ENCODE measurements at regions not wholly inside any gene's neighbourhood (a gene's known extent, or its start where the extent isn't known, plus 50 kb on each side); places are given as distances from the start of the nearest gene placed in this dataset.
A peak's percentile ranks its signal among the peaks of the same experiment; 100 is the strongest.

- Histone ChIP-seq H3K79me2 (ENCODE audit: control insufficient read depth, insufficient read depth, low read length, poor library complexity) (peaks cover 2% of the 10 kb centered on the region), H4K8ac (ENCODE audit: low read depth, low read length) (no peak overlapping the region), H2BK12ac (ENCODE audit: low read length) (no peak overlapping the region), H2AFZ (ENCODE audit: insufficient read depth, low read length, poor library complexity) (no peak overlapping the region), H3K14ac (ENCODE audit: low read length) (no peak overlapping the region), H3K36me3 (ENCODE audit: control insufficient read depth in 1 of 2, insufficient read depth in 2 of 2, low read length in 2 of 2) (no peaks in the 10 kb centered on the region), H2BK120ac (ENCODE audit: insufficient read depth, low read length, poor library complexity) (no peak overlapping the region), H3K9me3 (ENCODE audit: insufficient read depth, low read depth, low read length) (no peaks in the 10 kb centered on the region), H3K27me3 (ENCODE audit: insufficient read depth, low read length) (no peaks in the 10 kb centered on the region), H4K91ac (ENCODE audit: low read depth, low read length) (peak overlapping the region; percentile 32), H3K23ac (ENCODE audit: low read length) (no peak overlapping the region), H3K4ac (ENCODE audit: low read depth, low read length) (no peak overlapping the region), H3K27ac (ENCODE audit: low read depth, low read length) (no peak overlapping the region), H4K12ac (ENCODE audit: low read depth, low read length) (no peak overlapping the region), H3K79me1 (ENCODE audit: low read length) (peaks cover 22% of the 10 kb centered on the region), H3K4me1 (ENCODE audit: control insufficient read depth in 1 of 2, insufficient read depth in 2 of 2, low read length in 2 of 2) (peaks cover 15 to 33% of the 10 kb centered on the region in 2 experiments), H3K4me2 (ENCODE audit: low read length) (no peak overlapping the region), H2AK5ac (ENCODE audit: low read length) (no peak overlapping the region), H2BK5ac (ENCODE audit: low read depth, low read length, poor library complexity) (no peak overlapping the region), H3K9ac (ENCODE audit: low read length) (no peak overlapping the region), H3K18ac (ENCODE audit: low read length) (no peak overlapping the region), H3K4me3 (ENCODE audit: low read depth, low read length) (no peak overlapping the region)
- no peak for DNase-seq
Measured at GRCh38 chr11:95296165-95296564, 65.2 kb upstream of the SESN3 start.

GRCh38 chr11:95295382-95296149 lies 64.6 kb upstream of the SESN3 start:
- Histone ChIP-seq H2BK5ac (ENCODE audit: low read depth, low read length, poor library complexity) (no peak overlapping the region), H2BK12ac (ENCODE audit: low read length) (peak overlapping the region; percentile 73), H3K9ac (ENCODE audit: low read length) (no peak overlapping the region), H4K91ac (ENCODE audit: low read depth, low read length) (peak overlapping the region; percentile 32), H3K4me3 (ENCODE audit: low read depth, low read length) (no peak overlapping the region), H3K4me1 (ENCODE audit: control insufficient read depth in 1 of 2, insufficient read depth in 2 of 2, low read length in 2 of 2) (peaks cover 15 to 33% of the 10 kb centered on the region in 2 experiments), H3K4me2 (ENCODE audit: low read length) (no peak overlapping the region), H3K23ac (ENCODE audit: low read length) (no peak overlapping the region), H3K36me3 (ENCODE audit: control insufficient read depth in 1 of 2, insufficient read depth in 2 of 2, low read length in 2 of 2) (no peaks in the 10 kb centered on the region), H3K14ac (ENCODE audit: low read length) (peak overlapping the region; percentile 67), H3K27me3 (ENCODE audit: insufficient read depth, low read length) (no peaks in the 10 kb centered on the region), H2AK5ac (ENCODE audit: low read length) (no peak overlapping the region), H3K9me3 (ENCODE audit: insufficient read depth, low read depth, low read length) (no peaks in the 10 kb centered on the region), H2BK120ac (ENCODE audit: insufficient read depth, low read length, poor library complexity) (peak overlapping the region; percentile 35), H3K27ac (ENCODE audit: low read depth, low read length) (no peak overlapping the region), H3K18ac (ENCODE audit: low read length) (no peak overlapping the region), H3K79me1 (ENCODE audit: low read length) (peaks cover 22% of the 10 kb centered on the region), H3K4ac (ENCODE audit: low read depth, low read length) (no peak overlapping the region), H3K79me2 (ENCODE audit: control insufficient read depth, insufficient read depth, low read length, poor library complexity) (peaks cover 2% of the 10 kb centered on the region), H4K8ac (ENCODE audit: low read depth, low read length) (no peak overlapping the region), H2AFZ (ENCODE audit: insufficient read depth, low read length, poor library complexity) (no peak overlapping the region), H4K12ac (ENCODE audit: low read depth, low read length) (no peak overlapping the region)
- no peak for DNase-seq
- WGBS (ENCODE audit: extremely low coverage, insufficient coverage, insufficient read length), result no CpG with 5 or more reads among the region's 8 CpGs

GRCh38 chr11:95294701-95295100 lies 63.7 kb upstream of the SESN3 start:
- H3K4ac ChIP-seq (ENCODE audit: low read depth, low read length), result no peak overlapping the region
- no peak overlapping the region for H2AFZ ChIP-seq (ENCODE audit: insufficient read depth, low read length, poor library complexity)
- H2BK5ac ChIP-seq (ENCODE audit: low read depth, low read length, poor library complexity), result no peak overlapping the region
- H3K27me3 ChIP-seq (ENCODE audit: insufficient read depth, low read length), result no peaks in the 10 kb centered on the region
- H3K36me3 ChIP-seq (ENCODE audit: control insufficient read depth in 1 of 2, insufficient read depth in 2 of 2, low read length in 2 of 2), result no peaks in the 10 kb centered on the region
- no peak overlapping the region for H4K12ac ChIP-seq (ENCODE audit: low read depth, low read length)
- H3K4me3 ChIP-seq (ENCODE audit: low read depth, low read length), result no peak overlapping the region
- peaks cover 2% of the 10 kb centered on the region for H3K79me2 ChIP-seq (ENCODE audit: control insufficient read depth, insufficient read depth, low read length, poor library complexity)
- H3K23ac ChIP-seq (ENCODE audit: low read length), result no peak overlapping the region
- H3K9ac ChIP-seq (ENCODE audit: low read length), result no peak overlapping the region
- H2BK12ac ChIP-seq (ENCODE audit: low read length), result no peak overlapping the region
- WGBS (ENCODE audit: extremely low coverage, insufficient coverage, insufficient read length), result no CpG with 5 or more reads among the region's 1 CpG
- H3K27ac ChIP-seq (ENCODE audit: low read depth, low read length), result no peak overlapping the region
- H4K91ac ChIP-seq (ENCODE audit: low read depth, low read length), result no peak overlapping the region
- H3K4me1 ChIP-seq (ENCODE audit: control insufficient read depth in 1 of 2, insufficient read depth in 2 of 2, low read length in 2 of 2), result peaks cover 15 to 32% of the 10 kb centered on the region in 2 experiments
- H4K8ac ChIP-seq (ENCODE audit: low read depth, low read length), result no peak overlapping the region
- peaks cover 16% of the 10 kb centered on the region for H3K79me1 ChIP-seq (ENCODE audit: low read length)
- H3K9me3 ChIP-seq (ENCODE audit: insufficient read depth, low read depth, low read length), result no peaks in the 10 kb centered on the region
- no peak overlapping the region for H2BK120ac ChIP-seq (ENCODE audit: insufficient read depth, low read length, poor library complexity)
- H3K4me2 ChIP-seq (ENCODE audit: low read length), result no peak overlapping the region
- no peak overlapping the region for H3K14ac ChIP-seq (ENCODE audit: low read length)
- no peak for DNase-seq
- H2AK5ac ChIP-seq (ENCODE audit: low read length), result no peak overlapping the region
- H3K18ac ChIP-seq (ENCODE audit: low read length), result no peak overlapping the region

GRCh38 chr11:95293116-95293515 lies 62.1 kb upstream of the SESN3 start:
- H3K27ac ChIP-seq (ENCODE audit: low read depth, low read length), result no peak overlapping the region
- H2BK12ac ChIP-seq (ENCODE audit: low read length), result peak overlapping the region; percentile 86
- no peak for DNase-seq
- H3K14ac ChIP-seq (ENCODE audit: low read length), result peak overlapping the region; percentile 44
- peaks cover 13 to 25% of the 10 kb centered on the region in 2 experiments for H3K4me1 ChIP-seq (ENCODE audit: control insufficient read depth in 1 of 2, insufficient read depth in 2 of 2, low read length in 2 of 2)
- no peaks in the 10 kb centered on the region for H3K79me2 ChIP-seq (ENCODE audit: control insufficient read depth, insufficient read depth, low read length, poor library complexity)
- no peak overlapping the region for H3K9ac ChIP-seq (ENCODE audit: low read length)
- peak overlapping the region; percentile 83 for H4K91ac ChIP-seq (ENCODE audit: low read depth, low read length)
- H3K18ac ChIP-seq (ENCODE audit: low read length), result peak overlapping the region; percentile 56
- H2AFZ ChIP-seq (ENCODE audit: insufficient read depth, low read length, poor library complexity), result no peak overlapping the region
- H4K12ac ChIP-seq (ENCODE audit: low read depth, low read length), result no peak overlapping the region
- H3K4me2 ChIP-seq (ENCODE audit: low read length), result no peak overlapping the region
- peak overlapping the region; percentile 63 for H2BK120ac ChIP-seq (ENCODE audit: insufficient read depth, low read length, poor library complexity)
- H3K4ac ChIP-seq (ENCODE audit: low read depth, low read length), result peak overlapping the region; percentile 49
- peak overlapping the region; percentile 37 for H2BK5ac ChIP-seq (ENCODE audit: low read depth, low read length, poor library complexity)
- no CpG with 5 or more reads among the region's 3 CpGs for WGBS (ENCODE audit: extremely low coverage, insufficient coverage, insufficient read length)
- H3K9me3 ChIP-seq (ENCODE audit: insufficient read depth, low read depth, low read length), result no peaks in the 10 kb centered on the region
- peak overlapping the region; percentile 23 for H4K8ac ChIP-seq (ENCODE audit: low read depth, low read length)
- peaks cover 11% of the 10 kb centered on the region for H3K79me1 ChIP-seq (ENCODE audit: low read length)
- no peaks in the 10 kb centered on the region for H3K36me3 ChIP-seq (ENCODE audit: control insufficient read depth in 1 of 2, insufficient read depth in 2 of 2, low read length in 2 of 2)
- H3K23ac ChIP-seq (ENCODE audit: low read length), result no peak overlapping the region
- H2AK5ac ChIP-seq (ENCODE audit: low read length), result peak overlapping the region; percentile 67
- H3K27me3 ChIP-seq (ENCODE audit: insufficient read depth, low read length), result no peaks in the 10 kb centered on the region
- H3K4me3 ChIP-seq (ENCODE audit: low read depth, low read length), result no peak overlapping the region
